Mammary epithelial cell (primary cell): ENCODE measurements at regions not wholly inside any gene's neighbourhood (a gene's known extent, or its start where the extent isn't known, plus 50 kb on each side); places are given as distances from the start of the nearest gene placed in this dataset.

ENCODE experiments used
- EZH2 ChIP-seq: IDR thresholded peaks from 2 replicates; pipeline ENCODE4 v1.6.1; 2012; ENCODE audit warnings: low read length, inconsistent platforms, borderline replicate concordance
- TF ChIP-seq, protein P1 (sequence below), 2 donors: IDR thresholded peaks in 1 of 2; conservative IDR thresholded peaks in 1 of 2; 2 replicates each; pipeline ENCODE4 v1.5.1; 2011 to 2012; ENCODE audit warnings: inconsistent platforms in 2 of 2, low read length in 2 of 2, mild to moderate bottlenecking in 2 of 2, control low read depth in 1 of 2, low read depth in 1 of 2; ENCODE audit not compliant: insufficient read depth in 1 of 2; ENCODE audit errors: extremely low read depth in 1 of 2

DNA sequence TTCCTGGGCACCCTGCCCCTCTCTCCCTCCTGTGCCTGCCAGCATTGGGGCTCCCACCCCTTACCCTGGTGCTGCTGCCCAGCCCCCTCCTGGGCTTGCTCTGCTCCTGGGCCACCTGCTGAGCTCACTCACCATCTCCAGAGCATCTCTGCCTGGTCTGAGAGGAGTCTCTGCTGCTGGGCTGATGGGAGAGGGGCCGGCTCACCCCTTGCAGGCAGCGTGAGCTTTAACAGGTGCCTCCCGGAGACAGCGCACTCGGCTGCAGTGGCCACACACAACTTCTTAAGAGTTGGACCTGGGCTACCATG, 721.7 kb downstream of the MATN1 start:
- TF ChIP-seq, protein P1, sequence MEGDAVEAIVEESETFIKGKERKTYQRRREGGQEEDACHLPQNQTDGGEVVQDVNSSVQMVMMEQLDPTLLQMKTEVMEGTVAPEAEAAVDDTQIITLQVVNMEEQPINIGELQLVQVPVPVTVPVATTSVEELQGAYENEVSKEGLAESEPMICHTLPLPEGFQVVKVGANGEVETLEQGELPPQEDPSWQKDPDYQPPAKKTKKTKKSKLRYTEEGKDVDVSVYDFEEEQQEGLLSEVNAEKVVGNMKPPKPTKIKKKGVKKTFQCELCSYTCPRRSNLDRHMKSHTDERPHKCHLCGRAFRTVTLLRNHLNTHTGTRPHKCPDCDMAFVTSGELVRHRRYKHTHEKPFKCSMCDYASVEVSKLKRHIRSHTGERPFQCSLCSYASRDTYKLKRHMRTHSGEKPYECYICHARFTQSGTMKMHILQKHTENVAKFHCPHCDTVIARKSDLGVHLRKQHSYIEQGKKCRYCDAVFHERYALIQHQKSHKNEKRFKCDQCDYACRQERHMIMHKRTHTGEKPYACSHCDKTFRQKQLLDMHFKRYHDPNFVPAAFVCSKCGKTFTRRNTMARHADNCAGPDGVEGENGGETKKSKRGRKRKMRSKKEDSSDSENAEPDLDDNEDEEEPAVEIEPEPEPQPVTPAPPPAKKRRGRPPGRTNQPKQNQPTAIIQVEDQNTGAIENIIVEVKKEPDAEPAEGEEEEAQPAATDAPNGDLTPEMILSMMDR (conservative IDR thresholded peaks at IDR 0.05 in 1 of 2, IDR thresholded peaks at IDR 0.05 in 1 of 2; ENCODE audit: extremely low read depth in 1 of 2, insufficient read depth in 1 of 2, low read depth in 1 of 2, low read length in 2 of 2), result no peak
- TF ChIP-seq EZH2, result no peak
